HL-60 (cell line): ENCODE measurements at regions not wholly inside any gene's neighbourhood (a gene's known extent, or its start where the extent isn't known, plus 50 kb on each side); places are given as distances from the start of the nearest gene placed in this dataset.

ENCODE experiments used
- DNase-seq, 2 experiments: peaks; one replicate each; pipeline ENCODE4 v3.0.0-alpha.2; 2010 to 2020; ENCODE audit warnings: low read depth in 1 of 2, low spot score in 1 of 2
- H3K27ac ChIP-seq: fragments of 250-450 bp; sonication (Bioruptor Pico); replicated peaks from 2 replicates; pipeline ENCODE4 v1.5.1; 2020; ENCODE audit warnings: mild to moderate bottlenecking, moderate library complexity
- H3K27me3 ChIP-seq: fragments of 250-450 bp; sonication (Bioruptor Pico); 2 replicates; pipeline ENCODE4 v1.5.1; 2021; ENCODE audit warnings: mild to moderate bottlenecking, moderate library complexity; ENCODE audit not compliant: insufficient read depth, poor library complexity, severe bottlenecking
- H3K4me3 ChIP-seq: replicated peaks from 2 replicates; pipeline ENCODE4 v1.5.1; 2011; ENCODE audit warnings: mild to moderate bottlenecking, control low read depth, low read length; ENCODE audit not compliant: insufficient read depth
- GABPA ChIP-seq: IDR thresholded peaks from 2 replicates; pipeline ENCODE4 v1.6.1; 2012; ENCODE audit warnings: low read depth
- POLR2AphosphoS5 ChIP-seq: IDR thresholded peaks from 2 replicates; pipeline ENCODE4 v1.6.1; 2012; ENCODE audit warnings: low read depth
- SPI1 ChIP-seq: IDR thresholded peaks from 2 replicates; pipeline ENCODE4 v1.6.1; 2012; ENCODE audit warnings: low read depth, mild to moderate bottlenecking, borderline replicate concordance
- TF ChIP-seq, protein P1 (sequence below): IDR thresholded peaks from 2 replicates; pipeline ENCODE4 v1.6.1; 2012; ENCODE audit warnings: low read depth; ENCODE audit not compliant: insufficient replicate concordance
- TF ChIP-seq, protein P2 (sequence below): IDR thresholded peaks from one replicate; pipeline ENCODE4 v1.5.1; 2011; ENCODE audit warnings: low read length, control low read depth, inconsistent platforms; ENCODE audit not compliant: insufficient read depth

DNA sequence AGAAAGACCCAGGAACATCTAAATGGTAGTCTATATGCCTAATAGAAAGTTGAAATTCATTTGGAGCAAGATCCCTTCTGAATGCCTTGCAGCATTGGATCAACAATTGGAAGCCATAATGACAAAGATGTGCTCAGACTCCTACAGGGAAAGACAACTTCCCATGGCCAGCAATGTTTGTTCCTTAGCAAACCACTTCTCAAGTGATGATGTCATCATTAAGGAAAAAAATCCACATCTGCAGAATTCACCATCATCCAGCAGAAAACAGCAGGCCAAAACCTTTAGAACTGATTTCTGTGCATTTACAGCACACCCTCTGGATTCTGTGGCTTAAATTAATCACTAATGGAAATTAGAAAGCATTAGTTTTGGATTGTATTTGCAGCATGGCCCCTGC, 82.4 kb upstream of the ZIC3 start:
- TF ChIP-seq, protein P1, sequence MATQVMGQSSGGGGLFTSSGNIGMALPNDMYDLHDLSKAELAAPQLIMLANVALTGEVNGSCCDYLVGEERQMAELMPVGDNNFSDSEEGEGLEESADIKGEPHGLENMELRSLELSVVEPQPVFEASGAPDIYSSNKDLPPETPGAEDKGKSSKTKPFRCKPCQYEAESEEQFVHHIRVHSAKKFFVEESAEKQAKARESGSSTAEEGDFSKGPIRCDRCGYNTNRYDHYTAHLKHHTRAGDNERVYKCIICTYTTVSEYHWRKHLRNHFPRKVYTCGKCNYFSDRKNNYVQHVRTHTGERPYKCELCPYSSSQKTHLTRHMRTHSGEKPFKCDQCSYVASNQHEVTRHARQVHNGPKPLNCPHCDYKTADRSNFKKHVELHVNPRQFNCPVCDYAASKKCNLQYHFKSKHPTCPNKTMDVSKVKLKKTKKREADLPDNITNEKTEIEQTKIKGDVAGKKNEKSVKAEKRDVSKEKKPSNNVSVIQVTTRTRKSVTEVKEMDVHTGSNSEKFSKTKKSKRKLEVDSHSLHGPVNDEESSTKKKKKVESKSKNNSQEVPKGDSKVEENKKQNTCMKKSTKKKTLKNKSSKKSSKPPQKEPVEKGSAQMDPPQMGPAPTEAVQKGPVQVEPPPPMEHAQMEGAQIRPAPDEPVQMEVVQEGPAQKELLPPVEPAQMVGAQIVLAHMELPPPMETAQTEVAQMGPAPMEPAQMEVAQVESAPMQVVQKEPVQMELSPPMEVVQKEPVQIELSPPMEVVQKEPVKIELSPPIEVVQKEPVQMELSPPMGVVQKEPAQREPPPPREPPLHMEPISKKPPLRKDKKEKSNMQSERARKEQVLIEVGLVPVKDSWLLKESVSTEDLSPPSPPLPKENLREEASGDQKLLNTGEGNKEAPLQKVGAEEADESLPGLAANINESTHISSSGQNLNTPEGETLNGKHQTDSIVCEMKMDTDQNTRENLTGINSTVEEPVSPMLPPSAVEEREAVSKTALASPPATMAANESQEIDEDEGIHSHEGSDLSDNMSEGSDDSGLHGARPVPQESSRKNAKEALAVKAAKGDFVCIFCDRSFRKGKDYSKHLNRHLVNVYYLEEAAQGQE, result no peak
- TF ChIP-seq SPI1 (no peak), GABPA (no peak), POLR2AphosphoS5 (no peak)
- TF ChIP-seq, protein P2, sequence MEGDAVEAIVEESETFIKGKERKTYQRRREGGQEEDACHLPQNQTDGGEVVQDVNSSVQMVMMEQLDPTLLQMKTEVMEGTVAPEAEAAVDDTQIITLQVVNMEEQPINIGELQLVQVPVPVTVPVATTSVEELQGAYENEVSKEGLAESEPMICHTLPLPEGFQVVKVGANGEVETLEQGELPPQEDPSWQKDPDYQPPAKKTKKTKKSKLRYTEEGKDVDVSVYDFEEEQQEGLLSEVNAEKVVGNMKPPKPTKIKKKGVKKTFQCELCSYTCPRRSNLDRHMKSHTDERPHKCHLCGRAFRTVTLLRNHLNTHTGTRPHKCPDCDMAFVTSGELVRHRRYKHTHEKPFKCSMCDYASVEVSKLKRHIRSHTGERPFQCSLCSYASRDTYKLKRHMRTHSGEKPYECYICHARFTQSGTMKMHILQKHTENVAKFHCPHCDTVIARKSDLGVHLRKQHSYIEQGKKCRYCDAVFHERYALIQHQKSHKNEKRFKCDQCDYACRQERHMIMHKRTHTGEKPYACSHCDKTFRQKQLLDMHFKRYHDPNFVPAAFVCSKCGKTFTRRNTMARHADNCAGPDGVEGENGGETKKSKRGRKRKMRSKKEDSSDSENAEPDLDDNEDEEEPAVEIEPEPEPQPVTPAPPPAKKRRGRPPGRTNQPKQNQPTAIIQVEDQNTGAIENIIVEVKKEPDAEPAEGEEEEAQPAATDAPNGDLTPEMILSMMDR, result no peak
- Histone ChIP-seq H3K27me3 (no peaks in the 10 kb centered on the region), H3K4me3 (no peak overlapping the region), H3K27ac (no peak overlapping the region)
- DNase-seq, result no peak

DNA sequence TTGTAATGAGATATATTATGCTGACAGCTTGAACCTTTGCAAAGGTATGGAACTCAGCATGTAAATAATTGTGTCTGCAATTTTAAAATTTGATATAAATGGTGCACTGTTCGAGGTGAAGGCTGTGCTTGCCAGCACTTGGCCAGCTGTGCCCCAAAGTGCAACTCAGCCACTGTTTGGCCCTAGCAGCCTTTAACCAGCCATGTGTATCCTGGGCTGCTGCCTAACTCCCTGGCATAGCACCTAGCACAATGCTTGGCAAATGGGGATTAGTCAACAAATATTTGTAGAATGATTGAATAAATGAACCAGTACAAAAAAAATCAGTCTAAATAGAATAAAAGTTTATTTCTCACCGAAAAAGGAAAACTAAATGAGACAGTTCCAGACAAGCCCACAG, 83.8 kb upstream of the ZIC3 start:
- H3K4me3 ChIP-seq, result no peak overlapping the region
- TF ChIP-seq, protein P1, result no peak
- TF ChIP-seq, protein P2, result no peak
- no peak for TF ChIP-seq GABPA
- no peak for TF ChIP-seq SPI1
- no peak for TF ChIP-seq POLR2AphosphoS5
- H3K27me3 ChIP-seq, result no peaks in the 10 kb centered on the region
- H3K27ac ChIP-seq, result no peak overlapping the region
- DNase-seq, result no peak

DNA sequence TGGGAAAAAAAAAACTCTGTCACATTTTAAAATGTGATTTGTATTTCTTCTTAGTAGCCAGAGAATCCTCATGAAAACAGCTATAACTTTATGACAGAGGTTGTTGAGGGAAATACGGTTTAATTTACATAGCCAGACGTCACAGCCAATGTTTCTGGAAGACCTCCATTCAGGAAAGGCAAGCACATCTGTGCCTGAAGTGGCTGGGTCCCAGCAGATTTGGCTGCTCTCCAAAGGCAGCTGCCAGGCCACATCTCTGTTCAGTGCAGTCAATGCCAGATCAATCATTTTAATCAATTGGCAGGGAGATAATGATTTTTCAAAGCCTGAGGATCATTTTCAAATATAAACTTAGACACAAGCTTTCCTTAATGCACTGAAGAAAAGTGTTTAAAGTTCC, 86.5 kb upstream of the ZIC3 start:
- no peak for DNase-seq
- H3K27me3 ChIP-seq, result no peaks in the 10 kb centered on the region

DNA sequence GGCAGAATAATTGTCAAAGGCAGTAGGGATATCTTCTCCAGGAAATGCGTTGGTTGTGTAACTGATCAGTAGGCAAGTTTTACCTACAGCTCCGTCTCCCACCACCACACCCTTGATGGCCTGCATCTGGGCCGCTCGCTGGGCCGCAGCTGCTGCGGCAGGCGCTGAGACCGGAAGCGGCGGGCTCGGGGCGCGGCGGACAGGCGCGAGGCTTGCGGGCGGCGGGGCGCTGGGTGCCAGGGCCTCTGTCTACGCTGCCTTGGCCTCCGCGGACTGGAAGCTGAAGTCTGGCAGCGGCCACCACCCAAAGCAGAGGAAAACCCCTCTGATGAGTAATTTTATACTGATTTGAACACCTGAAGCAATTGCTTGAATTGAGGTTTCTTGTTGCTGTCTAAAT, 124.2 kb upstream of the ZIC3 start:
- TF ChIP-seq, protein P1, result no peak
- TF ChIP-seq, protein P2, result no peak
- no peak for TF ChIP-seq POLR2AphosphoS5
- TF ChIP-seq SPI1, result no peak
- Histone ChIP-seq H3K27me3 (no peaks in the 10 kb centered on the region), H3K27ac (no peak overlapping the region), H3K4me3 (no peak overlapping the region)
- DNase-seq, result no peak

More for the DNA sequence above, 86.5 kb upstream of the ZIC3 start:
- Histone ChIP-seq H3K27ac (no peak overlapping the region), H3K4me3 (no peak overlapping the region)
- TF ChIP-seq, protein P2, result no peak
- no peak for TF ChIP-seq POLR2AphosphoS5
